ENCODE measurements at regions not wholly inside any gene's neighbourhood (a gene's known extent, or its start where the extent isn't known, plus 50 kb on each side); places are given as distances from the start of the nearest gene placed in this dataset.
A peak's percentile ranks its signal among the peaks of the same experiment; 100 is the strongest.

DNA sequence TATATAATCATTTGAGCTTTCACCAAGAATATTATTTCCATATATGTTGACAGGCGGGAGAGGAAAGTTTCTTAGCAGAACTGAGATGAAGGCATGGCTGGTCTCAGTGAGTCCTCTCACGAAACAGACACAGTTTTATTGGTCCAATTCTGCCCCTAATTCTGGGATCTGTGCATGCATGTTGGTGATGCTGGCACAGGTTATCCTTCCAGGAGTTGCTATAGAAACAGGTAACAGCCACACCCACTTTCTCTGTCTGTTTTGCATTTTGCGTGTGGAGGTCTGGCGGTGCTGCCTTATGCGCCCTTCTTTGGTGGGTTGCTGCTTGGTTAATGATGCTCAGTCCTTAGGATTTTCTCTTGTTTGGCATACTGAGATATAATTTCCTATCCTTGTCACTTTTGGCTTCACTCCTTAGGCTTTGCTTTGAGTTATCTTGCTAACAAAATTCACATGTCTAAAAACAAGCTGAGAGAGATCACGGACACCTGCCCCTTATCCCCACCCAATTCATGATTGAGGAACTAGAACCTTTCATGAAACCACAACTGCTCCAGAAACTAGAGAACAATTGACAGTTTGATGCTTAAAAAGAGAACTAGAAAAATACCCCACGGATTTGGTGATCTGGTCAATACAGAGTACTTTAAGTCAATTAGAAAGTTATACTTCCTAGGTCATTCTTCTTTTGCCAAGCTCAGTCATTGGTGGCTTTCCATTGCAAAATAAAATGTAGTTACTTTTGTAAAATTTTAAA lies 189.3 kb downstream of the FAT3 start:
- FAIRE-seq (peak; percentile 19), DNase-seq (ENCODE audit: low read depth in 1 of 2, low spot score in 2 of 2) (no peak)
- Histone ChIP-seq H3K27me3 (replicated peaks in 1 of 4; ENCODE audit: control insufficient read depth in 3 of 4, extremely low read depth in 1 of 4, insufficient read depth in 3 of 4, low read length in 3 of 4) (no peaks in the 10 kb centered on the region), H2AK5ac (ENCODE audit: low read depth, low read length) (no peak overlapping the region), H2BK15ac (ENCODE audit: low read length) (no peak overlapping the region), H3K36me3 (ENCODE audit: control insufficient read depth in 2 of 4, insufficient read depth in 4 of 4, low read length in 3 of 4) (no peaks in the 10 kb centered on the region), H3K4ac (replicated peaks; ENCODE audit: insufficient read length, low read depth, low read length) (no peak overlapping the region), H3K14ac (ENCODE audit: insufficient read length) (no peak overlapping the region), H4K20me1 (replicated peaks in 1 of 2; ENCODE audit: control insufficient read depth in 1 of 2, insufficient read depth in 2 of 2, low read length in 2 of 2) (no peaks in the 10 kb centered on the region), H3K27ac (ENCODE audit: low read depth, low read length) (no peak overlapping the region), H3K79me1 (ENCODE audit: low read depth, low read length) (no peaks in the 10 kb centered on the region; the same call in 1 of the 2 replicates), H4K91ac (replicated peaks; ENCODE audit: insufficient read length, low read length) (no peak overlapping the region), H4K8ac (ENCODE audit: extremely low read depth, insufficient read depth, low read length) (no peak overlapping the region), H3K23ac (ENCODE audit: insufficient read length) (no peak overlapping the region), H3K23me2 (ENCODE audit: low read depth, low read length) (no peaks in the 10 kb centered on the region; the same call in 1 of the 2 replicates), H4K5ac (ENCODE audit: insufficient read length, low read depth, low read length) (no peak overlapping the region), H2BK120ac (replicated peaks; ENCODE audit: low read depth, low read length) (no peak overlapping the region), H2BK12ac (ENCODE audit: low read depth, low read length) (no peak overlapping the region), H3K9ac (replicated peaks in 1 of 4; ENCODE audit: extremely low read depth in 1 of 4, low read depth in 3 of 4, low read length in 3 of 4) (no peak overlapping the region), H3K56ac (replicated peaks; ENCODE audit: insufficient read length, low read depth, low read length) (no peak overlapping the region), H3K18ac (ENCODE audit: extremely low read depth, low read length) (no peak overlapping the region), H2BK20ac (ENCODE audit: low read length) (no peak overlapping the region), H3K4me3 (ENCODE audit: extremely low read depth in 1 of 4, insufficient read depth in 2 of 4, low read depth in 3 of 4, low read length in 4 of 4) (no peak overlapping the region), H2AFZ (ENCODE audit: low read length) (no peak overlapping the region), H3K79me2 (ENCODE audit: control insufficient read depth in 1 of 2, insufficient read depth in 2 of 2, low read length in 2 of 2) (peaks cover 0 to 25% of the 10 kb centered on the region in 2 experiments; a peak in 2 of 4 replicates), H3K4me2 (ENCODE audit: insufficient read depth in 1 of 2, low read depth in 2 of 2, low read length in 2 of 2) (no peak overlapping the region), H3K9me3 (ENCODE audit: insufficient read depth in 2 of 2, low read depth in 1 of 2, low read length in 1 of 2) (no peaks in the 10 kb centered on the region), H2BK5ac (ENCODE audit: low read depth, low read length) (no peak overlapping the region), H3K4me1 (replicated peaks in 1 of 4; ENCODE audit: control insufficient read depth in 3 of 4, insufficient read depth in 4 of 4, low read length in 3 of 4) (peaks cover 0 to 11% (median 9%) of the 10 kb centered on the region in 4 experiments; a peak in 6 of 7 replicates)
- ChIA-PET POLR2A (ENCODE audit: partially characterized antibody) (interaction anchor here (1.4 kb wide), 1 partner anchor 14 kb away, joined by 3 read pairs; no protein-coding TSS in a partner anchor), CTCF (ENCODE audit: partially characterized antibody) (interaction anchor here (1.2 to 1.3 kb wide), 2 partner anchors 13 to 25 kb away, joined by 3 to 4 read pairs; no protein-coding TSS in a partner anchor)
- 91% methylated on average over 7 of the region's 7 CpGs; no CpG with 5 or more reads in 1 of the 2 experiments for WGBS, 2 experiments (ENCODE audit: extremely low coverage in 1 of 2, insufficient coverage in 1 of 2, insufficient read length in 1 of 2, insufficient replicate concordance in 2 of 2, low coverage in 1 of 2, low lambda C conversion rate in 2 of 2, missing lambda C conversion rate in 1 of 2)
- no peak for TF ChIP-seq BCL11A (IDR thresholded peaks at IDR 0.05; ENCODE audit: low read depth in 2 of 2, low read length in 2 of 2)
- no peak for TF ChIP-seq HDAC6 (IDR thresholded peaks at IDR 0.05; ENCODE audit: low read depth, low read length)
- no peak for TF ChIP-seq SIN3A (conservative IDR thresholded peaks at IDR 0.05 in 1 of 2, IDR thresholded peaks at IDR 0.05 in 1 of 2; ENCODE audit: low read depth in 1 of 2, low read length in 2 of 2)
- no peak for TF ChIP-seq ZNF274 (IDR thresholded peaks at IDR 0.05; ENCODE audit: borderline replicate concordance, extremely low read depth, low read length)
- TF ChIP-seq, protein P1, sequence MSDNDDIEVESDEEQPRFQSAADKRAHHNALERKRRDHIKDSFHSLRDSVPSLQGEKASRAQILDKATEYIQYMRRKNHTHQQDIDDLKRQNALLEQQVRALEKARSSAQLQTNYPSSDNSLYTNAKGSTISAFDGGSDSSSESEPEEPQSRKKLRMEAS (IDR thresholded peaks at IDR 0.05), result no peak
- TF ChIP-seq CREB1 (IDR thresholded peaks at IDR 0.05), result no peak
- TF ChIP-seq FOSL1 (IDR thresholded peaks at IDR 0.05; ENCODE audit: insufficient read depth, low read depth, low read length), result no peak
- TF ChIP-seq PHF8 (conservative IDR thresholded peaks at IDR 0.05; ENCODE audit: low read depth, low read length), result no peak
- TF ChIP-seq POLR2AphosphoS5 (IDR thresholded peaks at IDR 0.05; ENCODE audit: low read depth, low read length), result no peak
- TF ChIP-seq SIX5 (IDR thresholded peaks at IDR 0.05; ENCODE audit: low read depth, low read length), result no peak
